Kidney (tissue), 13 donors: ENCODE measurements at regions not wholly inside any gene's neighbourhood (a gene's known extent, or its start where the extent isn't known, plus 50 kb on each side); places are given as distances from the start of the nearest gene placed in this dataset.

Experiments
- DNase-seq, 5 donors: peaks; one replicate each; pipeline ENCODE4 v3.0.0-alpha.2; 2013 to 2020
- FAIRE-seq: peaks from 2 replicates; lab custom pipeline; 2012; peaks lifted over from hg19 to GRCh38; lab: Jason Lieb, UNC
- H3K27ac ChIP-seq, 2 donors: one replicate each; pipeline ENCODE4 v1.7.0; 2013; ENCODE audit warnings: low read depth in 2 of 2, low read length in 2 of 2, inconsistent platforms in 1 of 2
- H3K27me3 ChIP-seq: one replicate; pipeline ENCODE4 v1.7.1; 2013; ENCODE audit warnings: low read length, inconsistent platforms; ENCODE audit not compliant: control insufficient read depth, insufficient read depth
- H3K36me3 ChIP-seq, 3 donors: one replicate each; pipeline versions ENCODE4 v1.7.0 to v1.7.1; 2013; ENCODE audit warnings: low read length in 3 of 3, control low read depth in 1 of 3, inconsistent platforms in 1 of 3; ENCODE audit not compliant: insufficient read depth in 3 of 3, control insufficient read depth in 2 of 3
- H3K4me1 ChIP-seq, 3 donors: one replicate each; pipeline versions ENCODE4 v1.7.0 to v1.7.1; 2013; ENCODE audit warnings: low read length in 3 of 3, inconsistent platforms in 1 of 3, low read depth in 1 of 3; ENCODE audit not compliant: control insufficient read depth in 2 of 3, insufficient read depth in 2 of 3
- H3K4me3 ChIP-seq, 3 donors: one replicate each; pipeline versions ENCODE4 v1.7.0 to v1.8.1; 2013; ENCODE audit warnings: low read length in 3 of 3, control low read depth in 1 of 3, inconsistent platforms in 1 of 3
- H3K9ac ChIP-seq, 3 donors: one replicate each; pipeline versions ENCODE4 v1.7.0 to v1.7.1; 2013; ENCODE audit warnings: low read length in 3 of 3, control low read depth in 1 of 3, inconsistent platforms in 1 of 3
- H3K9me3 ChIP-seq, 3 donors: one replicate each; pipeline versions ENCODE4 v1.7.0 to v1.7.1; 2013; ENCODE audit warnings: low read length in 3 of 3, control low read depth in 1 of 3, inconsistent platforms in 1 of 3; ENCODE audit not compliant: control insufficient read depth in 2 of 3, insufficient read depth in 1 of 3
- CTCF ChIP-seq: IDR thresholded peaks from 3 replicates; pipeline ENCODE4 v1.5.1; 2012; ENCODE audit warnings: mild to moderate bottlenecking, moderate library complexity, borderline replicate concordance; ENCODE audit not compliant: insufficient read depth; ENCODE audit errors: extremely low read depth
- intact Hi-C: fragments of 100-400 bp; cut with DNase I; formaldehyde crosslinking; loops from one replicate; pipeline ENCODE4 v1.11.1; 2022
- donor health status: control.
- donor health status: control.
- donor health status: control.
- donor health status: control.
- donor health status: control.
- donor health status: DM: yes; HTN: yes; CAD: no.
- donor health status: Normal renal cell carcinoma (clear cell type).

- Histone ChIP-seq H3K4me3 (no peak overlapping the region), H3K4me1 (no peaks in the 10 kb centered on the region), H3K27me3 (no peaks in the 10 kb centered on the region), H3K9me3 (no peaks in the 10 kb centered on the region), H3K27ac (no peak overlapping the region), H3K36me3 (no peaks in the 10 kb centered on the region), H3K9ac (no peak overlapping the region)
- no peak for FAIRE-seq
- DNase-seq, result no peak
- intact Hi-C loops, result no loop called here
- no peak for TF ChIP-seq CTCF
Observed at GRCh38 chr18:78146136-78147085, 833.2 kb upstream of the SALL3 start.

- no peak overlapping the region for H3K27ac ChIP-seq
- no peak overlapping the region for H3K9ac ChIP-seq
- no peaks in the 10 kb centered on the region for H3K27me3 ChIP-seq
- no peaks in the 10 kb centered on the region for H3K4me1 ChIP-seq
- no peaks in the 10 kb centered on the region for H3K36me3 ChIP-seq
- FAIRE-seq (no peak), DNase-seq (no peak)
- intact Hi-C loops, result no loop called here
- no peak overlapping the region for H3K4me3 ChIP-seq
- H3K9me3 ChIP-seq, result no peaks in the 10 kb centered on the region
- no peak for TF ChIP-seq CTCF
Observed at GRCh38 chr18:78150590-78150989, 829.0 kb upstream of the SALL3 start.

GRCh38 chr18:78151234-78151633 lies 828.4 kb upstream of the SALL3 start:
- intact Hi-C loops, result no loop called here
- Histone ChIP-seq H3K9ac (no peak overlapping the region), H3K4me1 (no peaks in the 10 kb centered on the region), H3K27me3 (no peaks in the 10 kb centered on the region), H3K27ac (no peak overlapping the region), H3K4me3 (no peak overlapping the region), H3K36me3 (no peaks in the 10 kb centered on the region), H3K9me3 (no peaks in the 10 kb centered on the region)
- no peak for FAIRE-seq
- no peak for DNase-seq
- TF ChIP-seq CTCF, result no peak
